ENCODE measurements at regions not wholly inside any gene's neighbourhood (a gene's known extent, or its start where the extent isn't known, plus 50 kb on each side); places are given as distances from the start of the nearest gene placed in this dataset.

- no peaks in the 10 kb centered on the region for H3K4me1 ChIP-seq (ENCODE audit: control insufficient read depth, low read length)
- H3F3A ChIP-seq (ENCODE audit: control insufficient read depth, insufficient read depth), result no peaks in the 10 kb centered on the region
- no peaks in the 10 kb centered on the region for H4K20me1 ChIP-seq (ENCODE audit: control insufficient read depth, insufficient read depth, low read depth, low read length)
- no peaks in the 10 kb centered on the region for H3K36me3 ChIP-seq (ENCODE audit: control insufficient read depth, low read length)
- TF ChIP-seq EZH2phosphoT487 (IDR thresholded peaks at IDR 0.05; ENCODE audit: borderline replicate concordance, low read length), result no peak
- TF ChIP-seq, protein P1, sequence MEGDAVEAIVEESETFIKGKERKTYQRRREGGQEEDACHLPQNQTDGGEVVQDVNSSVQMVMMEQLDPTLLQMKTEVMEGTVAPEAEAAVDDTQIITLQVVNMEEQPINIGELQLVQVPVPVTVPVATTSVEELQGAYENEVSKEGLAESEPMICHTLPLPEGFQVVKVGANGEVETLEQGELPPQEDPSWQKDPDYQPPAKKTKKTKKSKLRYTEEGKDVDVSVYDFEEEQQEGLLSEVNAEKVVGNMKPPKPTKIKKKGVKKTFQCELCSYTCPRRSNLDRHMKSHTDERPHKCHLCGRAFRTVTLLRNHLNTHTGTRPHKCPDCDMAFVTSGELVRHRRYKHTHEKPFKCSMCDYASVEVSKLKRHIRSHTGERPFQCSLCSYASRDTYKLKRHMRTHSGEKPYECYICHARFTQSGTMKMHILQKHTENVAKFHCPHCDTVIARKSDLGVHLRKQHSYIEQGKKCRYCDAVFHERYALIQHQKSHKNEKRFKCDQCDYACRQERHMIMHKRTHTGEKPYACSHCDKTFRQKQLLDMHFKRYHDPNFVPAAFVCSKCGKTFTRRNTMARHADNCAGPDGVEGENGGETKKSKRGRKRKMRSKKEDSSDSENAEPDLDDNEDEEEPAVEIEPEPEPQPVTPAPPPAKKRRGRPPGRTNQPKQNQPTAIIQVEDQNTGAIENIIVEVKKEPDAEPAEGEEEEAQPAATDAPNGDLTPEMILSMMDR (IDR thresholded peaks at IDR 0.05; ENCODE audit: low read depth, low read length, poor library complexity, severe bottlenecking), result no peak
- no peaks in the 10 kb centered on the region for H3K9me2 ChIP-seq (replicated peaks; ENCODE audit: control insufficient read depth, low read length)
- no peak overlapping the region for H3K4me2 ChIP-seq (ENCODE audit: low read length)
- H3K27ac ChIP-seq (ENCODE audit: low read depth, low read length), result no peak overlapping the region
- H3K4me3 ChIP-seq (ENCODE audit: low read length), result no peak overlapping the region
- no peaks in the 10 kb centered on the region for H3K27me3 ChIP-seq (ENCODE audit: control insufficient read depth, low read length)
- H3K9me3 ChIP-seq (ENCODE audit: control insufficient read depth, insufficient read depth, low read length), result no peaks in the 10 kb centered on the region; the same call in 1 of the 2 replicates
- no peaks in the 10 kb centered on the region for H3K79me2 ChIP-seq (ENCODE audit: control insufficient read depth, low read length)
Measured at GRCh38 chr14:26870096-26870495, 272.3 kb upstream of the NOVA1 start.

DNA sequence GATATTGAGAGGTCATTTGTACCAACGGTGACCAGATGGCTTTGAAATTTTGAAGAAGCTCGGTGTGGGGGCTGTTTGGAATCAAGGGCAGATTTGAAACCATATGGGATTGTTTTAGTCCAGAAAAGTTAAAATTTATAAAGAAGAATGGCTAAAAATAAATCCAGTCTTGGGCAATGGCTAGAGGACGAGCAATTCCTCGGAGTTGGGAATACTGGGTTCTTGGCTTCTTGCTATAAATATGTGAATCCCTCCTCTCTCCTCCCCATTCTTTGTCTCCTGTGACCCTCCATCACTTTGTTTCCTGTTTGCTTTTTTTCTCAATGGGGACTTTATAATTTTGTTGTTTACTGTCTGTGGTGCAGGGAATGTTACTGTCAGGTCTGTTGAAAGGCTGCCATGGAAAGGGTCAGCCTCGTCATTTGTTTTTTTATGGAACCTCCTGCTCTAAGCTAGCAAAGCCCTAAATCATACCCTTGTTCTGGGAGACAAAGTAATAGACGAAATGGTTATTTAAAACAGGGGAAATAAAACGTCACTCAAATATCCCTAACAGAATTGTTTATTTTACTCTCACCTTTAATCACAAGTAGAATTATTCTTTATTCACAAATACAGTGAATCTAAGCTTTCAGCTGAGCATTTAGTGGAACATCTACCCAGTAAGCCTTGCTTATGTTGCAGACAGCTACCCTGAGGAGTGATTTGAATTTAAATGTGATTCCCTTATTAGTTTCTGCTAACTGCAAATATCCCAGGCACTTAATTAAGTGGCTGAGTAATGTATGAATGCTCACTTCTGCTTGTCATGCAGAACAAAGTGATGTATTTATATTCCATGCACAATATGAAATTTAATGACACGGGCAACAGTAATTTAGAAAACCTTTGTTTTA is 273.1 kb upstream of the NOVA1 start:
- Histone ChIP-seq H3K79me2 (ENCODE audit: control insufficient read depth, low read length) (no peaks in the 10 kb centered on the region), H3K36me3 (ENCODE audit: control insufficient read depth, low read length) (no peaks in the 10 kb centered on the region), H3K9me2 (replicated peaks; ENCODE audit: control insufficient read depth, low read length) (no peaks in the 10 kb centered on the region), H3K4me3 (ENCODE audit: low read length) (no peak overlapping the region), H3F3A (ENCODE audit: control insufficient read depth, insufficient read depth) (no peaks in the 10 kb centered on the region), H3K9me3 (ENCODE audit: control insufficient read depth, insufficient read depth, low read length) (no peaks in the 10 kb centered on the region; the same call in 1 of the 2 replicates), H3K4me1 (ENCODE audit: control insufficient read depth, low read length) (no peaks in the 10 kb centered on the region), H3K27ac (ENCODE audit: low read depth, low read length) (no peak overlapping the region), H3K27me3 (ENCODE audit: control insufficient read depth, low read length) (no peaks in the 10 kb centered on the region), H3K4me2 (ENCODE audit: low read length) (no peak overlapping the region), H4K20me1 (ENCODE audit: control insufficient read depth, insufficient read depth, low read depth, low read length) (no peaks in the 10 kb centered on the region)
- no peak for TF ChIP-seq EZH2phosphoT487 (IDR thresholded peaks at IDR 0.05; ENCODE audit: borderline replicate concordance, low read length)
- TF ChIP-seq, protein P1 (IDR thresholded peaks at IDR 0.05; ENCODE audit: low read depth, low read length, poor library complexity, severe bottlenecking), result no peak

GRCh38 chr14:26872515-26873361 is 274.9 kb upstream of the NOVA1 start:
- no peak for TF ChIP-seq EZH2phosphoT487 (IDR thresholded peaks at IDR 0.05; ENCODE audit: borderline replicate concordance, low read length)
- TF ChIP-seq, protein P1 (IDR thresholded peaks at IDR 0.05; ENCODE audit: low read depth, low read length, poor library complexity, severe bottlenecking), result no peak
- H4K20me1 ChIP-seq (ENCODE audit: control insufficient read depth, insufficient read depth, low read depth, low read length), result no peaks in the 10 kb centered on the region
- no peak overlapping the region for H3K4me3 ChIP-seq (ENCODE audit: low read length)
- no peaks in the 10 kb centered on the region for H3K27me3 ChIP-seq (ENCODE audit: control insufficient read depth, low read length)
- H3K4me2 ChIP-seq (ENCODE audit: low read length), result no peak overlapping the region
- H3K4me1 ChIP-seq (ENCODE audit: control insufficient read depth, low read length), result no peaks in the 10 kb centered on the region
- no peaks in the 10 kb centered on the region for H3K36me3 ChIP-seq (ENCODE audit: control insufficient read depth, low read length)
- no peaks in the 10 kb centered on the region for H3K9me2 ChIP-seq (replicated peaks; ENCODE audit: control insufficient read depth, low read length)
- no peaks in the 10 kb centered on the region for H3F3A ChIP-seq (ENCODE audit: control insufficient read depth, insufficient read depth)
- H3K27ac ChIP-seq (ENCODE audit: low read depth, low read length), result no peak overlapping the region
- H3K9me3 ChIP-seq (ENCODE audit: control insufficient read depth, insufficient read depth, low read length), result no peaks in the 10 kb centered on the region; the same call in 1 of the 2 replicates
- no peaks in the 10 kb centered on the region for H3K79me2 ChIP-seq (ENCODE audit: control insufficient read depth, low read length)

Measured in DOHH2 (cell line).